Neural progenitor cell (in vitro differentiated cells): ENCODE measurements at regions not wholly inside any gene's neighbourhood (a gene's known extent, or its start where the extent isn't known, plus 50 kb on each side); places are given as distances from the start of the nearest gene placed in this dataset.

ENCODE experiments used
- CTCF ChIP-seq: fragments of 200-600 bp; sonication (generic); IDR thresholded peaks from 2 replicates; pipeline ENCODE4 v1.5.1; 2017; ENCODE audit warnings: antibody characterized with exemption, mild to moderate bottlenecking
- EZH2phosphoT487 ChIP-seq: fragments of 200-600 bp; sonication (generic); IDR thresholded peaks from 2 replicates; pipeline ENCODE4 v1.6.1; 2017; ENCODE audit warnings: antibody characterized with exemption

DNA sequence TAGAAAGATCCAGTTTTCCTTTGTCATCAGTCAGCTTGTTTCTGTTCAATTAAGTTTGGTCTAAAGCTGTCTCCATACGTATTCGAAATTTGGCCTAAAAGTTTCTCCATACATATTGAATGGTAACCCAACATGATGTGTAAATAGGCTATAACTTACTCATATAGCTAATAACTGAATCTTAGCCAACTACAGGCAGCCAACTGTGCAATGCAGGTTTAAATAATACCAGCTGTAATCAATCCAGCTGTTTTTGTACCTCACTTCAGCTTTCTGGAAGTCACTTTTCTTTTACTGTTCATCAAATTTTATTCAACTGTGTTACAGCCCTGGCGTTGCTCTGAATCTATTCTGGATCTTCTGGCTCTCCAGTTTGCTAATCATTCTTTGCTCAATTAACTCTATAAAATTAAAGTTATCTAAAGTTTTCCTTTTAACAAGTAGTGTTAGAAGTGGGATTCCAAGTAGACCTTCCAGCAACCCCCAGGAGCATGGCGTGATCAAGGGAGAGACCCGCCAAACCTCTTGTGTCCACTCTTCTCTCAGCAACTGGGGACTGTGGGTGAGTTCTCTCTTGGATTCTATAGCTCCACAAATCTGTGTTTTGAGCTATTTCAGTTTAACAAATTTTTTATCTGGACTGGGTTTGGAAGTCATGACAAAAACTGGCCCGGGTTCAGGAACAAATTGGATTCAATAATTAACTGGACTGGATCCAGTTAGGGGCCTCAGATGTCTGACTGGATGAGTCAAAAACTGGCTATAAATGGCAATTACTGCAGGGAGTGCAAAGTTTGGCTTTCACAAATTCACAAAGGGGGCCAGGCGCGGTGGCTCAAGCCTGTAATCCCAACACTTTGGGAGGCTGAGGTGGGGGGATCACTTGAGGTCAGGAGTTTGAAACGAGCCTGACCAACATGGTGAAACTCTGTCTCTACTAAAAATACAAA lies 329.7 kb upstream of the ST6GAL2 start:
- TF ChIP-seq EZH2phosphoT487 (no peak), CTCF (no peak)
